ENCODE measurements at regions not wholly inside any gene's neighbourhood (a gene's known extent, or its start where the extent isn't known, plus 50 kb on each side); places are given as distances from the start of the nearest gene placed in this dataset.

DNA sequence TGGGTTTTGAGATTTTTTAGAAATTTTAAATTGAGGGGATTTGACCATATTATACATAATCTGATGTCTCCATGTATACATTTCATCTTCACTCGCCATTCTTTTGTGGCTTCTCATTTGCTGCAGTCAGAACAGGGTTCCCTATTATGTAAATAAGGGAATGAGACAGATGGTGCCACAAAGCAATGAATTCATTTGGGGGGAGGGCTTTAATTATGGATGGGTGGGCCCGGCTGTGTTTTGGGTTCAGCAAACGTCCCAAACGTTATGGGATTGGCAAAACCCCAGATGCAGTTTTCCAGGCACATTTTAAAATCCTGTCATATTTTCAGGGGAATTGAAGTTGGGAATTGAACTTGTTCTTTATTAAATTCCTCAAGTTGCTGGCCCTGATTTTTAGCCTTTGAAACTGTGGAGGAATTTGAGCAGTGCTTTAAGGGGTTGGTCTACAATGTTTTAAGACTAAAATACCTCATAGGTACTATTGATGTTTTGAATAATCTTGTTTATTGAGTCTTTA is 558.5 kb upstream of the ZNF462 start:
- TF ChIP-seq, protein P1, sequence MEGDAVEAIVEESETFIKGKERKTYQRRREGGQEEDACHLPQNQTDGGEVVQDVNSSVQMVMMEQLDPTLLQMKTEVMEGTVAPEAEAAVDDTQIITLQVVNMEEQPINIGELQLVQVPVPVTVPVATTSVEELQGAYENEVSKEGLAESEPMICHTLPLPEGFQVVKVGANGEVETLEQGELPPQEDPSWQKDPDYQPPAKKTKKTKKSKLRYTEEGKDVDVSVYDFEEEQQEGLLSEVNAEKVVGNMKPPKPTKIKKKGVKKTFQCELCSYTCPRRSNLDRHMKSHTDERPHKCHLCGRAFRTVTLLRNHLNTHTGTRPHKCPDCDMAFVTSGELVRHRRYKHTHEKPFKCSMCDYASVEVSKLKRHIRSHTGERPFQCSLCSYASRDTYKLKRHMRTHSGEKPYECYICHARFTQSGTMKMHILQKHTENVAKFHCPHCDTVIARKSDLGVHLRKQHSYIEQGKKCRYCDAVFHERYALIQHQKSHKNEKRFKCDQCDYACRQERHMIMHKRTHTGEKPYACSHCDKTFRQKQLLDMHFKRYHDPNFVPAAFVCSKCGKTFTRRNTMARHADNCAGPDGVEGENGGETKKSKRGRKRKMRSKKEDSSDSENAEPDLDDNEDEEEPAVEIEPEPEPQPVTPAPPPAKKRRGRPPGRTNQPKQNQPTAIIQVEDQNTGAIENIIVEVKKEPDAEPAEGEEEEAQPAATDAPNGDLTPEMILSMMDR (IDR thresholded peaks at IDR 0.05): no peak
- TF ChIP-seq POLR2AphosphoS5 (IDR thresholded peaks at IDR 0.05) (no peak), POLR2A (IDR thresholded peaks at IDR 0.05) (no peak)
